Naive thymus-derived CD4-positive, alpha-beta T cell (primary cell): ENCODE measurements at regions not wholly inside any gene's neighbourhood (a gene's known extent, or its start where the extent isn't known, plus 50 kb on each side); places are given as distances from the start of the nearest gene placed in this dataset.
"Not testable (repeated sequence)": the region's sequence is repeated elsewhere in the genome, so short reads cannot be mapped to it uniquely, and the experiment has no call there.

Source experiments
- ATAC-seq: fragments of 150-1000 bp; cut with Tn5 transposase; 2 replicates; pipeline ENCODE4 v1.10.0; 2021; ENCODE audit warnings: mild to moderate bottlenecking, moderate library complexity
- CTCF ChIA-PET: fragments of 350-600 bp; sonication (Branson Sonifier 250); formaldehyde crosslinking; loops from one replicate; lab custom pipeline; 2021; ENCODE audit warnings: antibody characterized with exemption; lab: Charles Lee
- POLR2A ChIA-PET: fragments of 350-600 bp; sonication (Branson Sonifier 250); formaldehyde crosslinking; loops from one replicate; lab custom pipeline; 2021; ENCODE audit warnings: antibody characterized with exemption, inconsistent platforms; lab: Charles Lee
- DNase-seq, 9 donors: peaks; one replicate each; pipeline versions ENCODE4 v3.0.0 to v3.0.0-alpha.2; 2020 to 2022; ENCODE audit warnings: mixed read lengths in 1 of 9
- H3K27ac ChIP-seq: one replicate; pipeline ENCODE4 v1.7.0; 2013; ENCODE audit warnings: mild to moderate bottlenecking, low read depth, low read length, moderate library complexity
- H3K27me3 ChIP-seq, 2 donors: one replicate each; pipeline ENCODE4 v1.7.0; 2013; ENCODE audit warnings: low read length in 2 of 2, mild to moderate bottlenecking in 2 of 2, moderate library complexity in 2 of 2; ENCODE audit not compliant: control insufficient read depth in 2 of 2, insufficient read depth in 2 of 2
- H3K36me3 ChIP-seq, 3 experiments: 1 replicate in 2 of 3; 2 replicates in 1 of 3; pipeline ENCODE4 v1.7.0; 2013; ENCODE audit warnings: low read length in 3 of 3, mild to moderate bottlenecking in 3 of 3, moderate library complexity in 1 of 3; ENCODE audit not compliant: insufficient read depth in 3 of 3, control insufficient read depth in 2 of 3
- H3K4me1 ChIP-seq, 2 donors: one replicate each; pipeline ENCODE4 v1.7.0; 2013; ENCODE audit warnings: low read length in 2 of 2, mild to moderate bottlenecking in 2 of 2, moderate library complexity in 1 of 2; ENCODE audit not compliant: control insufficient read depth in 2 of 2, insufficient read depth in 2 of 2
- H3K4me3 ChIP-seq: 2 replicates; pipeline ENCODE4 v1.7.0; 2013; ENCODE audit warnings: mild to moderate bottlenecking, low read length
- H3K9me3 ChIP-seq, 3 experiments: 1 replicate in 2 of 3; 2 replicates in 1 of 3; pipeline ENCODE4 v1.7.0; 2013; ENCODE audit warnings: low read length in 3 of 3; ENCODE audit not compliant: control insufficient read depth in 2 of 3
- H3K27ac Mint-ChIP-seq, 9 donors: one replicate each; pipeline ENCODE4 v1.8.0; 2020 to 2022; ENCODE audit warnings: mixed read lengths in 9 of 9, mild to moderate bottlenecking in 8 of 9, moderate library complexity in 5 of 9, inconsistent platforms in 2 of 9
- H3K27me3 Mint-ChIP-seq, 5 donors: one replicate each; pipeline ENCODE4 v1.8.0; 2021 to 2022; ENCODE audit warnings: mixed read lengths in 5 of 5, mild to moderate bottlenecking in 1 of 5
- H3K36me3 Mint-ChIP-seq, 5 donors: one replicate each; pipeline ENCODE4 v1.8.0; 2020 to 2022; ENCODE audit warnings: mixed read lengths in 5 of 5, mild to moderate bottlenecking in 3 of 5, inconsistent platforms in 1 of 5
- H3K4me1 Mint-ChIP-seq, 7 donors: one replicate each; pipeline ENCODE4 v1.8.0; 2020 to 2022; ENCODE audit warnings: mixed read lengths in 7 of 7, mild to moderate bottlenecking in 3 of 7, inconsistent platforms in 1 of 7
- H3K4me3 Mint-ChIP-seq, 10 donors: one replicate each; pipeline ENCODE4 v1.8.0; 2020 to 2022; ENCODE audit warnings: mild to moderate bottlenecking in 10 of 10, mixed read lengths in 10 of 10, moderate library complexity in 6 of 10, inconsistent platforms in 2 of 10
- H3K9me3 Mint-ChIP-seq, 11 donors: one replicate each; pipeline ENCODE4 v1.8.0; 2020 to 2022; ENCODE audit warnings: mixed read lengths in 11 of 11, mild to moderate bottlenecking in 4 of 11, inconsistent platforms in 1 of 11, moderate library complexity in 1 of 11
- intact Hi-C, 2 donors: fragments of 100-400 bp; cut with micrococcal nuclease; formaldehyde crosslinking; loops; one replicate each; pipeline ENCODE4 v1.15.1; 2023

DNA sequence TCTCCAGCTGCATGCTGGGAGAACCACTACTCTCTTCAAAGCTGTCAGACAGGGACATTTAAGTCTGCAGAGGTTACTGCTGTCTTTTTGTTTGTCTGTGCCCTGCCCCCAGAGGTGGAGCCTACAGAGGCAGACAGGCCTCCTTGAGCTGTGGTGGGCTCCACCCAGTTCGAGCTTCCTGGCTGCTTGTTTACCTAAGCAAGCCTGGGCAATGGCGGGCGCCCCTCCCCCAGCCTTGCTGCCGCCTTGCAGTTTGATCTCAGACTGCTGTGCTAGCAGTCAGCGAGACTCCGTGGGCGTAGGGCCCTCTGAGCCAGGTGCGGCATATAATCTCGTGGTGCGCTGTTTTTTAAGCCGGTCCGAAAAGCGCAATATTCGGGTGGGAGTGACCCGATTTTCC, 215.0 kb downstream of the STIM2 start:
- H3K9me3 Mint-ChIP-seq, H3K36me3 ChIP-seq, H3K27me3 ChIP-seq, DNase-seq, H3K4me3 ChIP-seq, H3K4me1 Mint-ChIP-seq, H3K27ac Mint-ChIP-seq, H3K9me3 ChIP-seq, intact Hi-C loops, H3K36me3 Mint-ChIP-seq, ATAC-seq, H3K4me3 Mint-ChIP-seq, H3K27ac ChIP-seq, H3K4me1 ChIP-seq, CTCF ChIA-PET: not testable (repeated sequence)
- POLR2A ChIA-PET, result interaction anchor here (0.7 kb wide), 1 partner anchor 1062 kb away, joined by 4 read pairs; no protein-coding TSS in a partner anchor
- H3K27me3 Mint-ChIP-seq, result peaks cover 0 to 15% (median 5%) of the 10 kb centered on the region in 5 donors

DNA sequence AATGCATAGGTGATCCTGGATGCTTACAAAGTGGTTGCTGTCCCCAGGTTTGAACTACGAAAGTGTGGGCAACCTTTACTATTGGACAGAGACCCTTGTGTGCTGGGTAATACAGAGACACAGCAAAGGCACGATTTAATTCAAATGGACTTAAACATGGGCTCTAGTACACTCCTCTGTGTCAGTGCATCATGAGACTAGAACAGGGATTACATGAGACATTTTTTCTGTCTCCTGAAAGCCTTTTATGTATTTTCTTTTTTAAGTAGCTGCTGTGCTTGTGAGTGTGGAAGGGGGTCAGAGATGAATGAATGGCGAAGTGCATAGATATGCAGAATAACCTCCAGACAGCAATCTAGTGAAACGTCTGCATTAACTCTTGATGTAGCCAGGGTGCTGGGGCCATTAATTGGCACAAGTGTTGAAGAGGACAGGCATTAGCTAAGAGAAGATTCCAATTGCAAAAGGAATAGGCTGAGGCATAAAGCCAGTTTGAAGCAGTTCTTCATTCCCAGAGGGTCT, 218.4 kb downstream of the STIM2 start:
- no peaks in the 10 kb centered on the region for H3K4me1 ChIP-seq
- intact Hi-C loops, result no loop called here
- Mint-ChIP-seq H3K9me3 (peaks cover 0 to 4% (median 0%) of the 10 kb centered on the region in 11 donors), H3K27me3 (peaks cover 14 to 42% (median 27%) of the 10 kb centered on the region in 5 donors), H3K4me1 (peaks cover 0 to 5% (median 5%) of the 10 kb centered on the region in 7 donors), H3K36me3 (no peaks in the 10 kb centered on the region), H3K4me3 (no peak overlapping the region), H3K27ac (no peak overlapping the region)
- no peaks in the 10 kb centered on the region for H3K9me3 ChIP-seq
- no peak overlapping the region for H3K27ac ChIP-seq
- no peaks in the 10 kb centered on the region for H3K27me3 ChIP-seq
- DNase-seq, result no peak
- ChIA-PET CTCF (no interaction called here), POLR2A (no interaction called here)
- H3K36me3 ChIP-seq, result no peaks in the 10 kb centered on the region
- no peak for ATAC-seq
- H3K4me3 ChIP-seq, result no peak overlapping the region

DNA sequence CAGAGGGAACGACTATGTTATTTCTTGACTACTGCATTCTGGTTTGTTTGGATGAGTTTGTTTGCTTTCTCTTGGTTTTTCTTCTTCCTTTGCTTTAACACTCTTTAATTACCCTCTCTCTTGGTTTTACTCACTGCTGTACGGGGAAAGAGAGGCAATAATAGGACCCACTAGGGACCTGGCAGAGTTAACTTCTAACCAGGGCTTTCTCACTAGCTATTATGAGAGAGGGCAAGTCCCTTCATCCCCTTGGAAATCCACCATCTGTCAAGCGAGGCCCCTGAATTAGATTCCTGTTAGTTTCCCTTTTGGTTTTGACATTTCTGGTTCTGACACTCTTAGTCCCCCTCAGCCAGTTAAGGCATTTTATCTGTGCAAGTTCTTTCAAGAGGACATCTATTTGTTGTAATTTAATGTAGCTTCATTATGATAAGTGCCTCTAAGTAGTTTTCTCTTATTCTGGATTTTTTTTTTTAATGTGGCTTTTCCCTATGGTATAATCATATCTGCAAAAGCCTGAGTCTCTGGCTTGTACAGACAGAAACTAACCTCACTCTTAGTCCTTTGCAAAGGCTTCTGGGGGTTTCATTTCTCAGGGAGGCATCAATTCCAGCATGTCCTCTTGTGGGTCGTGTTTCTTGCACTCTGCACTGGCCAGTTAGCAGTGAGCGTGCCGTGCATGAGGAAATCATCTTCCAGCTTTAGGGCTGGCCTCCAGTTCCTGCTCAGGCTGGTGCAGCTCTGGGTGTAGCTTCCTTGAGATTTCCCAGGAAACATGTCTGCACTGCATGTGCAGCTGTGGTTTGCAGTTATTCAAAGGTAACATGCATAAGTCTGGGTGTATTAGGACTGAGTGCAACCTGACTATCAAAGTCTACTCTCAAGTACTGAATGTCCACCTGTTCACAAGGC, 221.3 kb downstream of the STIM2 start:
- ChIA-PET CTCF (interaction anchor here (0.6 kb wide), 1 partner anchor 419 kb away, joined by 4 read pairs; no protein-coding TSS in a partner anchor), POLR2A (no interaction called here)
- H3K27ac Mint-ChIP-seq, result no peak overlapping the region
- H3K36me3 Mint-ChIP-seq, result no peaks in the 10 kb centered on the region
- ATAC-seq, result no peak
- peaks cover 0 to 17% (median 8%) of the 10 kb centered on the region in 7 donors for H3K4me1 Mint-ChIP-seq
- H3K27me3 Mint-ChIP-seq, result peaks cover 41 to 66% (median 47%) of the 10 kb centered on the region in 5 donors
- H3K4me3 Mint-ChIP-seq, result no peak overlapping the region
- Histone ChIP-seq H3K4me1 (no peaks in the 10 kb centered on the region), H3K4me3 (no peak overlapping the region), H3K9me3 (no peaks in the 10 kb centered on the region), H3K36me3 (no peaks in the 10 kb centered on the region), H3K27me3 (peaks cover 5 to 9% of the 10 kb centered on the region in 2 donors), H3K27ac (no peak overlapping the region)
- intact Hi-C loops, result no loop called here
- H3K9me3 Mint-ChIP-seq, result peaks cover 0 to 2% (median 0%) of the 10 kb centered on the region in 11 donors
- DNase-seq, result no peak

DNA sequence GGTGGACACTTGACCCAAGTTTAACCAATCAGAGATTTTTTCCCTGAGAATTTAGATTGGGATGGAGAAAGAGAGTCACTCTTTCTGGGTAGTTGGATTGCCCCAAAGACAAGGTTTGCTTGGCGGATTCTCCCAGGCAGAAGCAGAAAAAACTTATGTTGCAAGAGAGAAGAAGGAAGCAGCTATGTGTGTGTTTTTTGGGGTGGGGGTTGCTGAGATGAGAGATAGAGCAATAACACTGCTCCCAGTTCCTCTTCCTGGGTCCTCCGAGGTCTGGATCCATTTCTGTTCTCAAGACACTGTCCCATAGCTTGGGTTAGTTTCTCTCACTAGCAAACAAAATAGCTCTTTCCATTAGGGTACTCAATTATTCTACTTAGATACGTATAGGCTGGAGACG, 222.1 kb downstream of the STIM2 start:
- Mint-ChIP-seq H3K9me3 (peaks cover 0 to 2% (median 0%) of the 10 kb centered on the region in 11 donors), H3K36me3 (no peaks in the 10 kb centered on the region), H3K4me3 (no peak overlapping the region), H3K27ac (no peak overlapping the region), H3K4me1 (peaks cover 0 to 17% (median 6%) of the 10 kb centered on the region in 7 donors), H3K27me3 (peaks cover 44 to 71% (median 54%) of the 10 kb centered on the region in 5 donors)
- Histone ChIP-seq H3K36me3 (no peaks in the 10 kb centered on the region), H3K27me3 (peaks cover 5 to 9% of the 10 kb centered on the region in 2 donors), H3K4me3 (no peak overlapping the region), H3K27ac (no peak overlapping the region), H3K9me3 (no peaks in the 10 kb centered on the region), H3K4me1 (no peaks in the 10 kb centered on the region)
- no peak for DNase-seq
- intact Hi-C loops, result no loop called here
- ATAC-seq, result no peak
- POLR2A ChIA-PET, result no interaction called here
- CTCF ChIA-PET, result no interaction called here

DNA sequence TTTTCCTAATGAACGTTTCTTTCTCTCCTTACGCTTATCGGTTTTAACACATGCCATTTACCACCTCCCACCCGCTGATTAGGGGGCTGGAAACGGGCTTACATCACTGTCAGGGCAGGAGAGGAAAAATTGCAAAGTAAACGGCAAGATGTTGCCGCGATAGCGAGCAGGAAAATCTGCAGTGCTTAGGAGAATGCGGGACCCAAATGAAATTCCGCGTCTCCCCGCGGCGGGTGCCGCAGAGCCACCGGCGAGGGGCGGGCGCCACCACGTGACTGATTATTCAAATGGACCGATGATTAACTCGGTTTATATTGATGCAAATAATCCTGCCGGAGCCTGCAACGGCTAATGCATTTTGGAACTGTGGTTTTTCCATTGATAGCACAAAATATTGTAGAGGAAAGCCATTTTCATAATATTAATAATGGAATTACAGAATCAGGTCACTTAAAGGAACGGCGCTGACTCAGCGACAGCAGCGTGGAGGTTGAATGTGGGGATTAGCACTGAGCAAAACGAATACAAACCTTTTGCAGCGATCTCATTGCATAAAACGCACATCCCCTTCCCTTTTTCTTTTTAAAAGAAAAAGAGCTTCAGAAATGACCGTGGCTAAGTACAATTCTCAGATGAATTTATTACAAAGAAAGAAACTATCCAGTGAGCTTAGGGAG, 224.2 kb downstream of the STIM2 start:
- H3K27ac Mint-ChIP-seq, result no peak overlapping the region
- no peak for DNase-seq

DNA sequence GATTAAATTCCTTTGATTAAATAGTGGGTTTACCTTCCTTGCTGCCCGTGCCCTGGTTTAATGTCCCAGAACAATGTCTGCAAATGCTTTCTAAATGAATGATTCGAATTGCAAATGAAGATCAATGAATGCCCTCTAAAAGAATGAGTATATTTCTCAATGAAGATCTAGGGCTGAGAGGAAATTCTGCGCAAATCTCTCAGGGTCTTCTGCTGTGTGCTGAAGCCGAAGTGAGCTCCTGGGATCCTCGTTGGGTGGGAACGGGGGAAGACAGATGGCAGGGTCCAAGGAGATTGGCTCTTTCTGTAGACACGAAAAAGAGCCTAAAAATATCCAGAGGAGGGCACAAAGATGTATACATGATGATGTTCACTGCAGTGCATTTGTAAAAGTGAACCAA, 224.8 kb downstream of the STIM2 start:
- DNase-seq (no peak), ATAC-seq (no peak)
- no peak overlapping the region for H3K27ac ChIP-seq
- H3K4me3 ChIP-seq, result no peak overlapping the region
- H3K36me3 ChIP-seq, result no peaks in the 10 kb centered on the region
- H3K27ac Mint-ChIP-seq, result no peak overlapping the region
- H3K27me3 ChIP-seq, result peaks cover 5 to 12% of the 10 kb centered on the region in 2 donors
- H3K36me3 Mint-ChIP-seq, result no peaks in the 10 kb centered on the region
- ChIA-PET POLR2A (no interaction called here), CTCF (no interaction called here)
- no peaks in the 10 kb centered on the region for H3K4me1 ChIP-seq
- H3K9me3 ChIP-seq, result no peaks in the 10 kb centered on the region
- H3K4me3 Mint-ChIP-seq, result peak overlapping the region in 5 of 10 donors; percentile 11 to 68 (median 40)
- intact Hi-C loops, result no loop called here
- peaks cover 0 to 6% (median 0%) of the 10 kb centered on the region in 11 donors for H3K9me3 Mint-ChIP-seq
- peaks cover 48 to 82% (median 71%) of the 10 kb centered on the region in 5 donors for H3K27me3 Mint-ChIP-seq
- H3K4me1 Mint-ChIP-seq, result peaks cover 0 to 17% (median 9%) of the 10 kb centered on the region in 7 donors

More for the DNA sequence above, 224.2 kb downstream of the STIM2 start:
- no peaks in the 10 kb centered on the region for H3K9me3 ChIP-seq
- intact Hi-C loops, result no loop called here
- peaks cover 48 to 82% (median 70%) of the 10 kb centered on the region in 5 donors for H3K27me3 Mint-ChIP-seq
- H3K36me3 ChIP-seq, result no peaks in the 10 kb centered on the region
- ChIA-PET POLR2A (no interaction called here), CTCF (interaction anchor here (1.2 kb wide), 1 partner anchor 627 kb away, joined by 3 read pairs; no protein-coding TSS in a partner anchor)
- peaks cover 0 to 17% (median 9%) of the 10 kb centered on the region in 7 donors for H3K4me1 Mint-ChIP-seq
- H3K4me3 Mint-ChIP-seq, result peak overlapping the region in 7 of 10 donors; percentile 16 to 68 (median 51)
- H3K4me1 ChIP-seq, result no peaks in the 10 kb centered on the region
- H3K27ac ChIP-seq, result no peak overlapping the region
- no peaks in the 10 kb centered on the region for H3K36me3 Mint-ChIP-seq
- no peak for ATAC-seq
- peak overlapping the region; percentile 24 for H3K4me3 ChIP-seq
- peaks cover 0 to 6% (median 0%) of the 10 kb centered on the region in 11 donors for H3K9me3 Mint-ChIP-seq
- H3K27me3 ChIP-seq, result peaks cover 5 to 12% of the 10 kb centered on the region in 2 donors
